K562 (cell line): ENCODE measurements at regions not wholly inside any gene's neighbourhood (a gene's known extent, or its start where the extent isn't known, plus 50 kb on each side); places are given as distances from the start of the nearest gene placed in this dataset.

Experiments
- ATAC-seq: fragments of 200-7000 bp; cut with Tn5 transposase; 3 replicates; pipeline ENCODE4 v1.9.1; 2020; ENCODE audit warnings: moderate library complexity
- BruUV-seq: library from RNA; stranded (reverse); fragments of 400-500 nt; replicated peaks from 2 replicates; lab custom pipeline; 2021; lab: Mats Ljungman, UMichigan
- CTCF ChIA-PET: fragments of 300-600 bp; formaldehyde crosslinking; extraction: SDS; loops from one replicate; lab custom pipeline; 2021; ENCODE audit warnings: low intra/inter-chr PET ratio; lab: Yijun Ruan, JAX
- POLR2A ChIA-PET: fragments of 300-600, 350-650 bp; sonication (Branson Sonifier 250); formaldehyde crosslinking; extraction: SDS; loops from one replicate; lab custom pipeline; 2021; ENCODE audit warnings: antibody characterized with exemption, inconsistent platforms; lab: Yijun Ruan, JAX
- DNase-seq, 4 experiments: peaks; one replicate each; pipeline versions ENCODE4 v3.0.0 to v3.0.0-alpha.2; 2011 to 2018; ENCODE audit warnings: low spot score in 3 of 4, mixed read lengths in 3 of 4; ENCODE audit errors: extremely low read depth in 1 of 4
- FAIRE-seq: peaks from 2 replicates; lab custom pipeline; 2011; peaks lifted over from hg19 to GRCh38; lab: Jason Lieb, UNC
- H2AFZ ChIP-seq: 2 replicates; pipeline ENCODE4 v1.6.0; 2011; ENCODE audit warnings: low read depth, low read length, control low read depth, inconsistent platforms
- H3K27ac ChIP-seq: fragments of 200-600 bp; 3 replicates; pipeline ENCODE4 v1.8.0; 2011; ENCODE audit warnings: low read depth, mild to moderate bottlenecking, control low read depth, inconsistent platforms, low read length, moderate library complexity, mixed read lengths; ENCODE audit errors: extremely low read depth
- H3K27me3 ChIP-seq, 2 experiments: fragments of 300-600 bp in 1 of 2; 2 replicates in 1 of 2; 3 replicates in 1 of 2; pipeline versions ENCODE4 v1.6.0 to v1.8.0; 2011; ENCODE audit warnings: inconsistent platforms in 2 of 2, low read length in 2 of 2, mild to moderate bottlenecking in 1 of 2, mixed read lengths in 1 of 2, moderate library complexity in 1 of 2; ENCODE audit not compliant: control insufficient read depth in 2 of 2, insufficient read depth in 2 of 2
- H3K36me3 ChIP-seq: fragments of 300-600 bp; 3 replicates; pipeline ENCODE4 v1.8.0; 2011; ENCODE audit warnings: mild to moderate bottlenecking, low read length, inconsistent platforms; ENCODE audit not compliant: control insufficient read depth, insufficient read depth
- H3K4me1 ChIP-seq, 2 experiments: fragments of 200-600 bp in 1 of 2; replicated peaks in 1 of 2; 2 replicates in 1 of 2; 3 replicates in 1 of 2; pipeline versions ENCODE4 v1.5.1 to v1.8.0; 2011; ENCODE audit warnings: inconsistent platforms in 2 of 2, low read length in 2 of 2, mild to moderate bottlenecking in 1 of 2, mixed read lengths in 1 of 2, moderate library complexity in 1 of 2; ENCODE audit not compliant: control insufficient read depth in 2 of 2, insufficient read depth in 2 of 2
- H3K4me2 ChIP-seq: 2 replicates; pipeline ENCODE4 v1.6.1; 2011; ENCODE audit warnings: low read length, control low read depth, inconsistent platforms, mixed read lengths; ENCODE audit not compliant: insufficient read depth
- H3K4me3 ChIP-seq: fragments of 200-600 bp; sonication (generic), shearing (Covaris generic); 2 replicates; pipeline ENCODE4 v1.5.1; 2016; ENCODE audit warnings: control low read depth, inconsistent platforms
- H3K79me2 ChIP-seq: fragments of 200-600 bp; 3 replicates; pipeline ENCODE4 v1.8.0; 2011; ENCODE audit warnings: low read length, inconsistent platforms; ENCODE audit not compliant: control insufficient read depth, insufficient read depth
- H3K9ac ChIP-seq, 2 experiments: 2 replicates each; pipeline versions ENCODE4 v1.6.0 to v1.6.1; 2011; ENCODE audit warnings: low read depth in 2 of 2, low read length in 2 of 2, control low read depth in 1 of 2, inconsistent platforms in 1 of 2, mild to moderate bottlenecking in 1 of 2, mixed read lengths in 1 of 2; ENCODE audit not compliant: insufficient read depth in 1 of 2
- H3K9me1 ChIP-seq: one replicate; pipeline ENCODE4 v1.6.0; 2011; ENCODE audit warnings: inconsistent platforms, mild to moderate bottlenecking, low read length, moderate library complexity; ENCODE audit not compliant: control insufficient read depth, insufficient read depth
- H3K9me3 ChIP-seq: replicated peaks from 2 replicates; pipeline ENCODE4 v1.5.1; 2011; ENCODE audit warnings: low read depth, low read length, inconsistent platforms; ENCODE audit not compliant: control insufficient read depth, insufficient read depth
- H4K20me1 ChIP-seq: replicated peaks from 2 replicates; pipeline ENCODE4 v1.6.1; 2011; ENCODE audit warnings: low read length, inconsistent platforms, mixed read lengths; ENCODE audit not compliant: control insufficient read depth, insufficient read depth
- BHLHE40 ChIP-seq: IDR thresholded peaks from 2 replicates; pipeline ENCODE4 v1.6.1; 2011; ENCODE audit warnings: low read length, improper control_type of control experiment
- CBX1 ChIP-seq: sonication (generic); IDR thresholded peaks from 2 replicates; pipeline ENCODE4 v1.6.1; 2016; ENCODE audit warnings: antibody characterized with exemption, low read depth, mild to moderate bottlenecking
- CEBPG ChIP-seq, 3 experiments: fragments of 200-800 bp in 1 of 3; sonication (Bioruptor generic) in 1 of 3; sonication (generic) in 1 of 3; formaldehyde crosslinking in 1 of 3; IDR thresholded peaks in 2 of 3; conservative IDR thresholded peaks in 1 of 3; 2 replicates each; pipeline versions ENCODE4 v1.6.1 to v1.8.0; 2016 to 2022; ENCODE audit warnings: missing compliant biosample characterization in 2 of 3, missing genetic modification characterization in 2 of 3, mild to moderate bottlenecking in 1 of 3, missing genetic modification reagents in 1 of 3
- EP300 ChIP-seq: IDR thresholded peaks from 2 replicates; pipeline ENCODE4 v1.6.1; 2012; ENCODE audit warnings: low read length, improper control_type of control experiment
- ETS2 ChIP-seq: IDR thresholded peaks from 2 replicates; pipeline ENCODE4 v1.6.1; 2016; ENCODE audit warnings: borderline replicate concordance, missing genetic modification characterization, mild to moderate bottlenecking, moderate library complexity, missing compliant biosample characterization; ENCODE audit not compliant: poor library complexity, severe bottlenecking
- GATA2 ChIP-seq: sonication (generic); formaldehyde crosslinking; IDR thresholded peaks from 2 replicates; pipeline ENCODE4 v1.4.0; 2020; ENCODE audit warnings: mild to moderate bottlenecking, missing genetic modification reagents
- HLTF ChIP-seq: fragments of 450-650 bp; IDR thresholded peaks from 2 replicates; pipeline ENCODE4 v1.6.1; 2016
- KDM2B ChIP-seq: fragments of 250-450 bp; sonication (Bioruptor Pico); IDR thresholded peaks from 2 replicates; pipeline ENCODE4 v1.8.0; 2021; ENCODE audit warnings: mild to moderate bottlenecking, moderate library complexity
- KLF13 ChIP-seq: fragments of 450-650 bp; IDR thresholded peaks from 2 replicates; pipeline ENCODE4 v1.6.1; 2016; ENCODE audit warnings: missing genetic modification characterization, low read depth, mild to moderate bottlenecking, missing compliant biosample characterization, moderate library complexity, borderline replicate concordance
- MLX ChIP-seq, 2 experiments: fragments of 450-650 bp in 1 of 2; sonication (generic) in 1 of 2; formaldehyde crosslinking; conservative IDR thresholded peaks; 2 replicates each; pipeline versions ENCODE4 v1.4.0 to v1.8.1; 2020 to 2022; ENCODE audit warnings: mild to moderate bottlenecking in 1 of 2, missing genetic modification reagents in 1 of 2
- NR2F6 ChIP-seq: fragments of 450-650 bp; formaldehyde crosslinking; IDR thresholded peaks from 2 replicates; pipeline ENCODE4 v1.4.0; 2020; ENCODE audit warnings: mild to moderate bottlenecking
- NR3C1 ChIP-seq: sonication (generic); formaldehyde crosslinking; IDR thresholded peaks from 2 replicates; pipeline ENCODE4 v1.8.1; 2022; ENCODE audit warnings: missing genetic modification reagents
- PML ChIP-seq: IDR thresholded peaks from 2 replicates; pipeline ENCODE4 v1.6.1; 2012; ENCODE audit warnings: low read length, inconsistent platforms
- SIN3B ChIP-seq: fragments of 450-650 bp; IDR thresholded peaks from 2 replicates; pipeline ENCODE4 v1.6.1; 2017; ENCODE audit warnings: low read depth, mild to moderate bottlenecking, moderate library complexity
- ZKSCAN3 ChIP-seq: fragments of 250-450 bp; sonication (Bioruptor Pico); IDR thresholded peaks from 2 replicates; pipeline ENCODE4 v1.4.0; 2020
- ZNF263 ChIP-seq: sonication (generic); formaldehyde crosslinking; IDR thresholded peaks from 2 replicates; pipeline ENCODE4 v1.8.0; 2022; ENCODE audit warnings: mild to moderate bottlenecking, missing genetic modification reagents, borderline replicate concordance
- ZNF551 ChIP-seq: fragments of 250-450 bp; sonication (Bioruptor Pico); IDR thresholded peaks from 2 replicates; pipeline ENCODE4 v1.5.0; 2021; ENCODE audit warnings: mild to moderate bottlenecking, moderate library complexity
- ZNF584 ChIP-seq: fragments of 200-800 bp; sonication (Bioruptor generic); IDR thresholded peaks from 2 replicates; pipeline ENCODE4 v1.6.1; 2016; ENCODE audit warnings: low read depth, mild to moderate bottlenecking, missing genetic modification characterization, missing compliant biosample characterization
- ZNF785 ChIP-seq: fragments of 250-450 bp; sonication (Bioruptor Pico); IDR thresholded peaks from 2 replicates; pipeline ENCODE4 v1.4.0; 2020; ENCODE audit warnings: mild to moderate bottlenecking
- WGBS: fragments of 100-300 bp; shearing (Covaris generic); methylation state at CpG from one replicate; pipeline ENCODE4 v1.1.6; 2016; ENCODE audit warnings: low coverage, mixed read lengths; ENCODE audit not compliant: insufficient coverage; ENCODE audit errors: missing lambda C conversion rate; 5-methylcytosine and 5-hydroxymethylcytosine counted together
- in situ Hi-C: fragments of 300-500 bp; cut with MboI; formaldehyde crosslinking; loops from 4 replicates; pipeline ENCODE4 v1.15.0; 2018; ENCODE audit warnings: inconsistent platforms, mixed read lengths
- intact Hi-C: fragments of 100-400 bp; cut with micrococcal nuclease; formaldehyde crosslinking; loops from 2 replicates; pipeline ENCODE4 v1.14.2; 2022

GRCh38 chr10:130454543-130455000 lies 318.4 kb downstream of the GLRX3 start:
- FAIRE-seq: no peak
- Histone ChIP-seq H3K27me3 (no peaks in the 10 kb centered on the region; a peak in 1 of 5 replicates), H3K36me3 (no peaks in the 10 kb centered on the region), H3K4me3 (no peak overlapping the region), H3K9ac (no peak overlapping the region), H3K79me2 (no peaks in the 10 kb centered on the region), H3K9me3 (no peaks in the 10 kb centered on the region), H4K20me1 (no peaks in the 10 kb centered on the region), H2AFZ (no peak overlapping the region), H3K4me2 (no peak overlapping the region), H3K9me1 (no peaks in the 10 kb centered on the region), H3K27ac (no peak overlapping the region), H3K4me1 (no peaks in the 10 kb centered on the region)
- ChIA-PET POLR2A (no interaction called here), CTCF (no interaction called here)
- ATAC-seq: no peak
- no peak for DNase-seq
- no TSS peak for BruUV-seq
- TF ChIP-seq NR2F6 (CRISPR knock-in tag): no peak
- TF ChIP-seq KLF13 (tag): no peak
- TF ChIP-seq CBX1: no peak
- no peak for TF ChIP-seq BHLHE40
- TF ChIP-seq ZNF584 (CRISPR knock-in tag): no peak
- TF ChIP-seq MLX (CRISPR knock-in tag; conservative IDR thresholded peaks at IDR 0.05): no peak
- TF ChIP-seq GATA2 (CRISPR knock-in tag): no peak
- no peak for TF ChIP-seq ZNF785
- TF ChIP-seq CEBPG (CRISPR knock-in tag; IDR thresholded peaks at IDR 0.05): no peak
- no peak for TF ChIP-seq CEBPG (tag; conservative IDR thresholded peaks at IDR 0.05 in 1 of 2, IDR thresholded peaks at IDR 0.05 in 1 of 2)
- no peak for TF ChIP-seq ETS2 (tag)
- no peak for TF ChIP-seq NR3C1
- no peak for TF ChIP-seq HLTF
- no peak for TF ChIP-seq KDM2B (CRISPR knock-in tag)
- TF ChIP-seq SIN3B: no peak
- TF ChIP-seq ZNF551: no peak
- TF ChIP-seq PML: no peak
- no peak for TF ChIP-seq ZNF263 (CRISPR knock-in tag)
- TF ChIP-seq ZKSCAN3 (CRISPR knock-in tag): no peak
- TF ChIP-seq EP300: no peak
- intact Hi-C loops: no loop called here
- in situ Hi-C loops: no loop called here
- WGBS: 2% methylated on average over 7 of the region's 7 CpGs
